Activated CD8-positive, alpha-beta memory T cell treated with anti-CD3 and anti-CD28 coated beads, Interleukin-2, amount 10 ng/mL, durations not matched to agents 7 days and 5 days (primary cell): ENCODE measurements at regions not wholly inside any gene's neighbourhood (a gene's known extent, or its start where the extent isn't known, plus 50 kb on each side); places are given as distances from the start of the nearest gene placed in this dataset.

Source experiments
- ATAC-seq: fragments of 150-1000 bp; cut with Tn5 transposase; one replicate; pipeline ENCODE4 v1.10.0; 2021; ENCODE audit warnings: moderate library complexity
- CTCF ChIA-PET: fragments of 350-600 bp; sonication (Branson Sonifier 250); formaldehyde crosslinking; loops from one replicate; lab custom pipeline; 2021; ENCODE audit warnings: antibody characterized with exemption; lab: Charles Lee
- DNase-seq: peaks from one replicate; pipeline ENCODE4 v3.0.0-alpha.2; 2020
- H3K27ac Mint-ChIP-seq: one replicate; pipeline ENCODE4 v1.8.0; 2021; ENCODE audit warnings: mild to moderate bottlenecking, mixed read lengths
- H3K27me3 Mint-ChIP-seq: one replicate; pipeline ENCODE4 v1.8.0; 2021; ENCODE audit warnings: mixed read lengths
- H3K36me3 Mint-ChIP-seq: one replicate; pipeline ENCODE4 v1.8.0; 2021; ENCODE audit warnings: mild to moderate bottlenecking, mixed read lengths
- H3K4me1 Mint-ChIP-seq: one replicate; pipeline ENCODE4 v1.8.0; 2021; ENCODE audit warnings: mixed read lengths
- H3K4me3 Mint-ChIP-seq: one replicate; pipeline ENCODE4 v1.8.0; 2021; ENCODE audit warnings: mild to moderate bottlenecking, moderate library complexity, mixed read lengths
- H3K9me3 Mint-ChIP-seq: one replicate; pipeline ENCODE4 v1.8.0; 2022; ENCODE audit warnings: low read depth, mixed read lengths

DNA sequence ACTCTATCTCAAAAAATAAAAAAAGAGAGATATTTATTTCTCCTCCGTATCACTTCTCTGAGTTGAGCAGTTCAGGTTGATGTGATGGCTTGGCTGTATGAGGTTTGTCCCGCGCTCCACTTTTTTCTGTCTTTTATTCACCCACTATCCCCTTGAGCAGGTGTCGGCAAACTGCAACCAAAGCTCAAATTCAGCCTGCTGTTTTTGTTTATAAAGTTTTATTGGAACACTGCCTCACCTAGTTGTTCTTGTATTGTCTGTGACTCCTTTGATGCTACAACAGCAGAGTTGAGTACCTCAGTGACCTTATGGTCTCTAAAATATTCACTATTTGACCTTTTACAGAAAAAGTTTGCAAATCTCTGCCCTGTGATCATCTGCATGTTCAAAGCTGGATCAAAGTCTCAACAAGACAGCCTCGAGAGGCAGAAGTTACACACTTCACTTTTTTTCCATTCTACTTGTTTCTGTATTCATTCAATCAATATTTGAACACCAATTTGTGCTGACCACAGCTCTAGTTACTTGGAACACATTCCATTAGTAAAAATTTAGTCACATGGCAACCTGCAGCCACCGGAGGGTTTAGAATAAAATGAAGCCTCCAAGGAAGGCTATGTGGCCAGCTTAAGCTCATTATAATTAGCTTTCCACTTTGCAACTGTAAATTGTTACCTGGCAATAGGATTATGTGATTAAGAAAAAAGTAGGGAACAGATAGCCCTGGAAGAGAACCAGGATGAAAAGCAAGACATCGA is 945.8 kb downstream of the KCNJ2 start:
- CTCF ChIA-PET, result no interaction called here
- H3K27ac Mint-ChIP-seq, result no peak overlapping the region
- H3K4me3 Mint-ChIP-seq, result no peak overlapping the region

DNA sequence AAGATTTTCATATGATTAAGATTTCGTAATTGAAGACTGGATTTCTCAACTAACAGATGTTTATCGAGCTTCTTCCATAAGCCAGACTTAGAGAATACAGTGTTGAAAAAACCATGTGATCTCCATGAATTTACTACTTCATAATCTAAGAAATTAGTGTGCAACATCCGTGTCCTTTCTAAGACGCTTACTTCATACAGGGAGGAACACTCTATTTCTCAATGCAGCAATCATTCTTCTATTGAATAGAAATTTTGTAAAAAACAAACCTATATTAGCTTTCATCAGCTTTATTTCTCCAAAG is 946.3 kb downstream of the KCNJ2 start:
- CTCF ChIA-PET, result no interaction called here
- Mint-ChIP-seq H3K27ac (no peak overlapping the region), H3K27me3 (no peaks in the 10 kb centered on the region), H3K9me3 (peaks cover 7% of the 10 kb centered on the region), H3K4me1 (no peaks in the 10 kb centered on the region), H3K36me3 (no peaks in the 10 kb centered on the region), H3K4me3 (no peak overlapping the region)
- ATAC-seq (no peak), DNase-seq (no peak)

More for the DNA sequence above, 945.8 kb downstream of the KCNJ2 start:
- H3K9me3 Mint-ChIP-seq, result peaks cover 10% of the 10 kb centered on the region
- no peak for DNase-seq
- no peaks in the 10 kb centered on the region for H3K27me3 Mint-ChIP-seq
- no peaks in the 10 kb centered on the region for H3K36me3 Mint-ChIP-seq
- ATAC-seq, result no peak
- no peaks in the 10 kb centered on the region for H3K4me1 Mint-ChIP-seq

DNA sequence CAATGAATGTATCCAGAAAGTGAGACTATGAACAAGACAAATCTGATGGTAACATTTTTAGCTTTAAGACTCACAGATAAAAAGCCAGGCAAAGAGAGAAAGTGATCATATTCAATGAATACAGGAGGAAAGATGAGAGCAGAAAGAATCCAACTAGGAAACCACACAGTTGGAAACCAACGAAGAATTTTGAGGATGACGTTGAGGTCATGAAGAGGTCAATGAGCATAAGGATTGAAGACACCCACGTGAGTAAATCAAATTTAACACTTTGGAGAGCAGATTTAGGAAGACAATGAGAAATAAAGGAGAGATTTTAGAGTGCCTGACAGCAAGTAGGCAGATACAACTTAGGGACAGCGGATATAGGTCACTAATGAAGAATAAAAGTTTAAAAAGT is 948.1 kb downstream of the KCNJ2 start:
- no peaks in the 10 kb centered on the region for H3K36me3 Mint-ChIP-seq

DNA sequence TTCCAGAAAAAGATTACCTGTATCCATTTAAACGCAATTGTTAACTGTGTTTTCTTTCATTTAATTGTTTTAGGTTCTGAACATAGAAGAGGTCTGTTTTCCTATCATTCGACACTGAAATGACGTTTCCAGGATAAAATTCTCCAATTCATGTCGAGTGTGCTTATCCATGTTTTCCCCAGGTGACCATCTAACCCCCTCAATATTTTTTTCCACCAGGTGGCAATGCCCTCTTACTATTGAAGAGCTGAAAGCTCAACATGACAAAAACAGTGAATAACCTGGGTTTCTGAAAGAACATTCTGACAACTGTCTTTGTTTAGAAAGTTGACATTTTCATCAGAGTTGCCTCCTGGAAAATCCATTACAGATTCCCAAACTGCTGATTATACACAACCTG is 948.7 kb downstream of the KCNJ2 start:
- no peak for ATAC-seq
- CTCF ChIA-PET, result no interaction called here

More for the DNA sequence above, 948.1 kb downstream of the KCNJ2 start:
- Mint-ChIP-seq H3K27me3 (no peaks in the 10 kb centered on the region), H3K9me3 (peaks cover 13% of the 10 kb centered on the region), H3K4me3 (no peak overlapping the region), H3K4me1 (no peaks in the 10 kb centered on the region), H3K27ac (no peak overlapping the region)
- ATAC-seq (no peak), DNase-seq (no peak)
- CTCF ChIA-PET, result no interaction called here

DNA sequence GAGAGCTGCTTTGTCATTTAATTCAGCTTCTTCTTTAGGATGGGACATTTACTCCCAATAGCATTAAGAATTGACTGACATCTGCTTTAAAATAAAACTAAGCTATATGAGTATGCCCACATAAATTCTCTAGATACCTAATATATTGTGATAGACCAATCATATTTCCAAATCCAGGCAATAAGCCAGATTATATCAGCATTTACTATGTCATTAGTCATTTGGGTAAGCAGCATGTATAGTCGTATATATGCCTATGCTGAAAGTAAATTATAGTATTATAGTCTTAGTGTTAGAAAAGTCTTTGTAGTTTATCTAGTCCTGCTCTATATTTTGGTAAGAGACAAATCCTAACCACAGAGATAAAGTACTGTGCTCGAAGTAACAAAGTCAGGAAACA is 958.1 kb downstream of the KCNJ2 start:
- Mint-ChIP-seq H3K36me3 (no peaks in the 10 kb centered on the region), H3K27ac (no peak overlapping the region), H3K4me1 (no peaks in the 10 kb centered on the region), H3K9me3 (peaks cover 3% of the 10 kb centered on the region), H3K4me3 (no peak overlapping the region), H3K27me3 (no peaks in the 10 kb centered on the region)
- CTCF ChIA-PET, result no interaction called here
- DNase-seq (no peak), ATAC-seq (no peak)

More for the DNA sequence above, 948.7 kb downstream of the KCNJ2 start:
- DNase-seq, result no peak
- Mint-ChIP-seq H3K27ac (no peak overlapping the region), H3K4me1 (no peaks in the 10 kb centered on the region), H3K27me3 (no peaks in the 10 kb centered on the region), H3K9me3 (peaks cover 13% of the 10 kb centered on the region), H3K4me3 (no peak overlapping the region), H3K36me3 (no peaks in the 10 kb centered on the region)

DNA sequence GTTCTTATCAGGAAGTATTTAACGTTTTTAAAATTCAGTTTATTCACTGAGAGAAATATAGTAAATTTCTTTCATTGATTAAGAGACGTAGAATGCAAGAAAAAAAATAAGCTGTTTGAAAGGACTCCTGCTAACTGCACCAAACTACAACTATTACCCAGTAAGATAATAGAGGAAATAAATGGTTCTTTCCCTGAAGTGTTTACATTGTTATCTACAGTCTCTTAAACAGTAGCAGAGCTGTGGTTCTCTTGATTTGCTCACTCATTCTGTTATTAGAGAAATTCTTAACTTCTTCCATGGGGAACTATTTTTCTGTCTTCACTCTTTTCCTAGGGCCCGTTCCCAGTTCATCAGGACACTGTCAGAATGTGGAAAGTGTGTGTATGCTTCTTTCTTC is 973.0 kb downstream of the KCNJ2 start:
- peaks cover 4% of the 10 kb centered on the region for H3K9me3 Mint-ChIP-seq
- no peak overlapping the region for H3K4me3 Mint-ChIP-seq
- H3K36me3 Mint-ChIP-seq, result no peaks in the 10 kb centered on the region
- DNase-seq (no peak), ATAC-seq (no peak)
- H3K27ac Mint-ChIP-seq, result no peak overlapping the region
- H3K4me1 Mint-ChIP-seq, result no peaks in the 10 kb centered on the region
- CTCF ChIA-PET, result no interaction called here
- H3K27me3 Mint-ChIP-seq, result no peaks in the 10 kb centered on the region

DNA sequence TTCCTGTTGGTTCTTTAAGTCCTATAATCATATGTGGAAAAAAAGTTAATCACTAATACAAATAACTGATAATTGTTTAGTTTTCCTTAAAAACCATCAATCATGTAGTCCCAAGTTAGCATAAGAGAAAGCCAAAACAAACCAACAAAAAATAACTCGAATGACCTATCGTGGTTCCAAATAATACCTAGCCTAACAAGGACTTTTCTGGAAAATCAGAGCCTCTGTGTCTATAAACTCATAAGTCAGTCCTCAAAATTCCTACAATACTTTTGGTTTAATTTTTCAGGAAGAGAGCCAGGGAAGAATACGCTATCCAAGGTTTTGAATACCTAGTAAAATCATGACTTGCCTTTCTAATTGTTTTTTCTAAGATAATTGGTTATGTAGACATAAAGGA is 975.3 kb upstream of the SOX9 start:
- CTCF ChIA-PET, result no interaction called here
- no peak overlapping the region for H3K27ac Mint-ChIP-seq
- H3K36me3 Mint-ChIP-seq, result no peaks in the 10 kb centered on the region
- ATAC-seq (no peak), DNase-seq (no peak)
- H3K27me3 Mint-ChIP-seq, result no peaks in the 10 kb centered on the region
- no peak overlapping the region for H3K4me3 Mint-ChIP-seq
- no peaks in the 10 kb centered on the region for H3K4me1 Mint-ChIP-seq
- peaks cover 4% of the 10 kb centered on the region for H3K9me3 Mint-ChIP-seq

DNA sequence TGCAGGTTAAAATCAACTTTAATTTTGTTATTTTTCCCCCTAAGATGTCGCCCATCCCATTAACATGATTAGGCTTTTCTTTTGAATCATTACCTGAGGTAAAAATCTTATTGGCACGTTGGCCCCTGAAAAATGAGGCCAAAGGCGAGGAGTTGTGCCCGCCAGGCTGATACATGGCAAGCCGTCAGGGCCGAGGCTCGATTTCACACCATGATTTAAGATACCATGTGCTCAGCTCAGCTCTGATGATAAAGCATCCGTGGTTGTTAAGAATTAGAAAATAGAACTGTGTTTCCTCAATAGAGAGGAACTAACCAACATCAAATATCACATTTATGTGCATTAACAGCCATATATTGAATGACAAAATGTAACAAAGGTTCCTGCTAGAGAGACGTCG is 972.9 kb upstream of the SOX9 start:
- CTCF ChIA-PET, result no interaction called here
- Mint-ChIP-seq H3K36me3 (no peaks in the 10 kb centered on the region), H3K9me3 (peaks cover 4% of the 10 kb centered on the region), H3K4me3 (no peak overlapping the region), H3K27me3 (no peaks in the 10 kb centered on the region), H3K27ac (no peak overlapping the region), H3K4me1 (no peaks in the 10 kb centered on the region)
- ATAC-seq, result no peak
- DNase-seq, result no peak

DNA sequence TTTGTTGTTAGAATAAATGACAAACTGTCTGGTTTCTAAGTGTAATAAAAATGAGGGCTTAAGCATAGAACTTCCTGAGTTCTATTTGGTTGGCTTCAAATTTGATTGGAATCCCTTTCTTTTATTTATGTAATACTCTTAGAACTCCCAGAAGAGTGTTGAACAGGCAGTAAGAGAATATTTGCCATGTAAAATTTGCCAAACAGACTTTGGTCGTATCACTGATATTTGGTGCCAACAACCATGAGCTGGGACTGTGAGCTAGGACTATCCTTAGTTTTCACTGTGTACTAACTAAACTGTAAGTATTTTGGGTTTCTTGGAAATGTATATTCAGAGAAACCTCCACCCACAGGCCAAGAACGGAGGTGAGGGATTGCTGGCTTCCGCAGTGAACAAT is 971.2 kb upstream of the SOX9 start:
- Mint-ChIP-seq H3K27me3 (no peaks in the 10 kb centered on the region), H3K4me3 (no peak overlapping the region), H3K4me1 (no peaks in the 10 kb centered on the region), H3K27ac (no peak overlapping the region), H3K9me3 (peaks cover 4% of the 10 kb centered on the region), H3K36me3 (no peaks in the 10 kb centered on the region)
- CTCF ChIA-PET, result no interaction called here
- DNase-seq (no peak), ATAC-seq (no peak)

DNA sequence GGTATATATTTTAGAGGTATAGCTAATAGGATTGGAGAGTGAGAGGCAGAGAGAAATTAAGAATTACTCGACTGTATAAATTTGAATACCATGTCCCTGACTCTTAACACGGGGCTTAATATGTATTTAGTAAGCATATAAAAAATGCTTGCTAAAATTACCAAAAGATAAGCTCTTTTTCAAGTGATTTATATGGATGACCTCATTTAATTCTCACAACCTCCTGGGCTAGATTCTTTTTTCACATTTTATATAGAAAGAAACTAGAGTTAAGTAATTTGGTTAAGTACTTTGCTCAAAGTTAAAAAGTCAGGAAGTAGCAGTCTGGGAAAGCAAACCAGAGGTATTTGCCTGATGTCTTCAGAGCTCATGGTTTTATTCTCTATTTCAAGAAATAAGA is 963.5 kb upstream of the SOX9 start:
- Mint-ChIP-seq H3K4me1 (no peaks in the 10 kb centered on the region), H3K36me3 (no peaks in the 10 kb centered on the region), H3K27me3 (no peaks in the 10 kb centered on the region), H3K9me3 (peaks cover 5% of the 10 kb centered on the region), H3K4me3 (no peak overlapping the region), H3K27ac (no peak overlapping the region)
- DNase-seq (no peak), ATAC-seq (no peak)
- CTCF ChIA-PET, result no interaction called here

DNA sequence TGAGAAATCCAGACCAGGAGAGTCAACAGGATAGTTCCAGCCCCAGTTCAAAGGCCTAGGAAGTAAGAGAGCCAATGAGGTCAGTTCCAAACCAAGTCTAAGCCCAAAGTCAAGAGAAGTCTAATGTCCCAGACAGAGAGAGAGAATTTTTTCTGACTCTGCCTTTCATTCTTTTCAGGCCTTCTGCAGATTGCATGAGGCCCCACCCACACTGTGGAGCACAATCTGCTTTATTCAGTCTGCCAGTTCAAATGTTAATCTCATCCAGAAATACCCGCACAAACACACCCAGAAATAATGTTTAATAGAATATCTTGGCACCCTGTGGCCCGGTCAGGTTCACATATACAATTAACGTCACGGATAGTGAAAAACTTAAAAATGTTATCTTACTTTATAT is 962.4 kb upstream of the SOX9 start:
- no peak for ATAC-seq
- no peaks in the 10 kb centered on the region for H3K4me1 Mint-ChIP-seq
- H3K9me3 Mint-ChIP-seq, result peaks cover 5% of the 10 kb centered on the region
- no peaks in the 10 kb centered on the region for H3K27me3 Mint-ChIP-seq
- no peaks in the 10 kb centered on the region for H3K36me3 Mint-ChIP-seq
- CTCF ChIA-PET, result no interaction called here
- no peak overlapping the region for H3K4me3 Mint-ChIP-seq
- no peak overlapping the region for H3K27ac Mint-ChIP-seq
- no peak for DNase-seq

DNA sequence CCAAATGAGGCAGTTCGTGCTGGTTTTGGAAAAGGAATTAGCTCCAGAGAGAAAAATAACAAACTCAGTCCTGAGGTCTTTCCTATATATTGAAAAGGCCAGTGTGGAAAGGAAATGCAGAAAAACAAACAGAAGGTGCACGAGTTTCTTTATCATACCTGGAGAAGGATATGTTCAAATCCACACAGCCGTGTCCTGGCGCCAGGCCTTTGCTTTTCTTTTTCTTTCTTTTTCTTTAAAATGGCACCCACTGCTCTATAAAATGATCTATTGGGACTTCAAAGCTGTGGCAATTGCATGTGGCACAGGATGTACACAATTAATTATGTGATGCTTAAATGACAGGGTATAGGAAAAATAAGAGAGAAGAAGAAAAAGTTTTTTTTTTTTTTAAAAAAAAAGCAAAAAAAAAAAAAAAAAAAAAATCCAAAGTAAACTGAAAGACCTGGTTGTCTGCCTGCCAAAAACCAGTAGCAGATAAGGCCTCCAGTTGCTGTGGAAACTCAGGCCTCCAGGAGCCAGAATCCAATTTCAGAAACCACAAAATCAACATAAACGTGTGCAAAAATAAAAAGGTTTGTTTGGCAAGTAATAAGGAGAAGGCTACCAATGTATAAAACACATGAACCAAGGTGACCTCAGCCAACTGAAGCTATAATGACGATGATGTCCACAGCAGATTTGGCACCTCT is 957.6 kb upstream of the SOX9 start:
- no peak for ATAC-seq

DNA sequence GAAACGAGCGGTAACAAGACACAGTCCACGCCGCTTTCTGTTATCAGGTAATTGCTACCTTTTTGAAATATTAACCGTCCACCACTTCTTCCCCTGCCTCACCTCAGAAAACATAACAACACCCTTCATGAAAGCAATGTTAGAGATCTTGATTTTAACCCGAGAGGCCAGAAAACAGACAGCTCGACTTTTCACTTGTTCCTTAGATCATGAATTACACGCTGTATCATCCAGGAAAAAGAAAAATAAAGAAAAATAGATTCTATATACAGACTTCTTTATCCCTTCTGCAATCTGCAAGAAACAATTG is 957.1 kb upstream of the SOX9 start:
- no peak overlapping the region for H3K4me3 Mint-ChIP-seq
- peaks cover 12% of the 10 kb centered on the region for H3K9me3 Mint-ChIP-seq
- CTCF ChIA-PET, result no interaction called here
- DNase-seq (no peak), ATAC-seq (no peak)
- H3K27ac Mint-ChIP-seq, result no peak overlapping the region
- H3K36me3 Mint-ChIP-seq, result no peaks in the 10 kb centered on the region
- no peaks in the 10 kb centered on the region for H3K4me1 Mint-ChIP-seq
- H3K27me3 Mint-ChIP-seq, result no peaks in the 10 kb centered on the region

More for the DNA sequence above, 957.6 kb upstream of the SOX9 start:
- H3K9me3 Mint-ChIP-seq, result peaks cover 12% of the 10 kb centered on the region
- no peaks in the 10 kb centered on the region for H3K27me3 Mint-ChIP-seq
- DNase-seq, result no peak
- no peaks in the 10 kb centered on the region for H3K4me1 Mint-ChIP-seq
- no peaks in the 10 kb centered on the region for H3K36me3 Mint-ChIP-seq
- H3K4me3 Mint-ChIP-seq, result no peak overlapping the region
- CTCF ChIA-PET, result no interaction called here
- H3K27ac Mint-ChIP-seq, result no peak overlapping the region

DNA sequence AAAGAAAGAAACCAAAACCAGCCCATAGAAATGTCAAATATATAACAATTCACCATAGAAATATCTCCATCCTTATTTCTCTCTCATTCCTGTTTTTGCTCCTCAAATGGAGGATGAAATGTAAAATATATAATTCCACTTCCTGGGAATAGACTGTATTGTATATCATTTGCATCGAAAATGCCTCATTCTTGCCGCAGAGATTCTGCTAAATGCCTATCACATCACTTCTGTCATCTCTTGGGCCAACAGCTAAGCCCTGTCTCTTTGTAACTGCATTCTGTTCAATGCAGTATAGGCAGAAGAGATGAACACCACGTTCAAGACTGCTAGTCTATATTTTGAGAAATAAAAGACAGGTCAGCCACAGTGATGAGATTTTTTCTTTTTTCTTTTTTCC is 956.3 kb upstream of the SOX9 start:
- peaks cover 12% of the 10 kb centered on the region for H3K9me3 Mint-ChIP-seq
- no peaks in the 10 kb centered on the region for H3K27me3 Mint-ChIP-seq
- H3K36me3 Mint-ChIP-seq, result no peaks in the 10 kb centered on the region
- no peak overlapping the region for H3K4me3 Mint-ChIP-seq
- DNase-seq (no peak), ATAC-seq (no peak)
- H3K4me1 Mint-ChIP-seq, result no peaks in the 10 kb centered on the region
- no peak overlapping the region for H3K27ac Mint-ChIP-seq
- CTCF ChIA-PET, result no interaction called here
